Liver (tissue), 3 donors: ENCODE measurements at regions not wholly inside any gene's neighbourhood (a gene's known extent, or its start where the extent isn't known, plus 50 kb on each side); places are given as distances from the start of the nearest gene placed in this dataset.

Source experiments
- CTCF ChIP-seq: fragments of 150-350 bp; IDR thresholded peaks from 2 replicates; pipeline ENCODE4 v1.5.1; 2017; ENCODE audit warnings: improper control_type of control experiment, low read depth, low read length; ENCODE audit not compliant: missing input control
- HNF4G ChIP-seq: IDR thresholded peaks from 2 replicates; pipeline ENCODE4 v1.6.1; 2016; ENCODE audit warnings: antibody characterized with exemption
- JUND ChIP-seq, 2 donors: IDR thresholded peaks; 2 replicates each; pipeline ENCODE4 v1.6.1; 2016; ENCODE audit warnings: antibody characterized with exemption in 2 of 2
- RAD21 ChIP-seq, 2 donors: IDR thresholded peaks; 2 replicates each; pipeline ENCODE4 v1.6.1; 2016; ENCODE audit warnings: antibody characterized with exemption in 2 of 2, mild to moderate bottlenecking in 2 of 2
- SP1 ChIP-seq: IDR thresholded peaks from 2 replicates; pipeline ENCODE4 v1.6.1; 2018; ENCODE audit warnings: antibody characterized with exemption, mild to moderate bottlenecking
- TAF1 ChIP-seq: conservative IDR thresholded peaks from 2 replicates; pipeline ENCODE4 v1.6.1; 2016; ENCODE audit warnings: antibody characterized with exemption, mild to moderate bottlenecking
- TF ChIP-seq, protein P1 (sequence below): IDR thresholded peaks from 2 replicates; pipeline ENCODE4 v1.6.1; 2016; ENCODE audit warnings: antibody characterized with exemption
- donor health status: healthy.
- donor health status: healthy.

DNA sequence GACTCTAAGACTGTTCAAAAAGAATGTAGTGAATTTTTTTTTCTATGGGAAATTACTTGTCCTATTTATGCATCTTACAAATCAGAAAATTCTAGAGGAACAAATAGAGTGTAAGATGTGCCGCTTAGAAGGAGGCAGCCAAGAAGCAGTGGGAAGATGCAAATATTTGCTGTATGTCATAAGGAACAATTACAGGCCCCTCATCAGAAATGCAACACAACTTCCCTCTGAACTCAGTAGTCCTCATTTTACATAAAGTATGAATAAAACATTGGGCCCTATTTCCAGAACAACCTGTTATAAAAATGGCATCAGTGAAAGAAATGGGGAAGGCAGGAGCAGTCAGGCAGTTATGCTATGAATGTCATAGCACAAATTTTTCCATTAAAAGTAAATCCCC lies 50.7 kb upstream of the SCG2 start:
- TF ChIP-seq CTCF, result no peak
- no peak for TF ChIP-seq SP1
- no peak for TF ChIP-seq JUND (IDR thresholded peaks at IDR 0.05)
- no peak for TF ChIP-seq TAF1
- TF ChIP-seq HNF4G, result no peak
- TF ChIP-seq RAD21 (IDR thresholded peaks at IDR 0.05), result no peak
- TF ChIP-seq, protein P1, sequence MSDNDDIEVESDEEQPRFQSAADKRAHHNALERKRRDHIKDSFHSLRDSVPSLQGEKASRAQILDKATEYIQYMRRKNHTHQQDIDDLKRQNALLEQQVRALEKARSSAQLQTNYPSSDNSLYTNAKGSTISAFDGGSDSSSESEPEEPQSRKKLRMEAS, result no peak
